ENCODE measurements at regions not wholly inside any gene's neighbourhood (a gene's known extent, or its start where the extent isn't known, plus 50 kb on each side); places are given as distances from the start of the nearest gene placed in this dataset.

- Histone ChIP-seq H3K14ac (ENCODE audit: insufficient read depth, low read length) (no peak overlapping the region), H4K5ac (ENCODE audit: insufficient read length, low read depth, low read length) (no peak overlapping the region), H2AFZ (ENCODE audit: low read length) (no peak overlapping the region), H3K4me1 (ENCODE audit: insufficient read depth, low read length) (no peaks in the 10 kb centered on the region), H3T11ph (ENCODE audit: low read length) (no peak overlapping the region), H3K18ac (ENCODE audit: insufficient read length, low read depth, low read length) (no peak overlapping the region), H2BK15ac (ENCODE audit: low read depth, low read length) (no peak overlapping the region), H4K8ac (replicated peaks; ENCODE audit: insufficient read length, low read depth, low read length) (no peak overlapping the region), H3K4ac (ENCODE audit: low read depth, low read length) (no peak overlapping the region), H4K91ac (ENCODE audit: insufficient read length, low read depth, low read length) (no peak overlapping the region), H3K23ac (ENCODE audit: insufficient read length, low read depth, low read length) (no peak overlapping the region), H3K79me1 (ENCODE audit: insufficient read depth, low read depth, low read length, poor library complexity, severe bottlenecking) (no peaks in the 10 kb centered on the region), H2BK5ac (ENCODE audit: insufficient read length, low read length) (no peak overlapping the region), H2AK5ac (ENCODE audit: insufficient read length, low read length) (no peak overlapping the region), H2BK12ac (ENCODE audit: insufficient read length, low read depth, low read length) (no peak overlapping the region), H3K4me2 (ENCODE audit: insufficient read depth, insufficient read length, low read length) (no peak overlapping the region), H4K20me1 (ENCODE audit: control insufficient read depth, insufficient read depth, insufficient read length) (no peaks in the 10 kb centered on the region), H3K9ac (ENCODE audit: extremely low read depth, insufficient read length, low read length) (no peak overlapping the region), H3K27ac (ENCODE audit: insufficient read length, low read depth, low read length) (no peak overlapping the region), H3K9me3 (ENCODE audit: control insufficient read depth, low read depth, low read length) (no peaks in the 10 kb centered on the region), H2BK20ac (ENCODE audit: low read depth, low read length, poor library complexity, severe bottlenecking) (no peak overlapping the region), H3K79me2 (ENCODE audit: insufficient read depth, low read length) (no peaks in the 10 kb centered on the region), H3K56ac (ENCODE audit: insufficient read length, low read depth, low read length) (no peak overlapping the region), H3K23me2 (ENCODE audit: insufficient read length, low read depth, low read length, poor library complexity, severe bottlenecking) (no peaks in the 10 kb centered on the region), H3K27me3 (ENCODE audit: insufficient read depth, low read length) (no peaks in the 10 kb centered on the region), H2BK120ac (ENCODE audit: low read depth, low read length, poor library complexity, severe bottlenecking) (no peak overlapping the region)
- TF ChIP-seq CTCF (conservative IDR thresholded peaks at IDR 0.05): no peak
- no CpG with 5 or more reads among the region's 2 CpGs for WGBS (ENCODE audit: extremely low coverage, insufficient read length, low lambda C conversion rate)
- H3K27ac Mint-ChIP-seq: no peak overlapping the region
- no peaks in the 10 kb centered on the region for H3K27me3 Mint-ChIP-seq (ENCODE audit: low read depth)
- no peak for DNase-seq
- H3K9me3 Mint-ChIP-seq: peaks cover 14 to 24% of the 10 kb centered on the region in 2 experiments
- H3K4me1 Mint-ChIP-seq: no peaks in the 10 kb centered on the region
- H3K4me3 Mint-ChIP-seq: no peak overlapping the region
- peaks cover 13 to 21% (median 20%) of the 10 kb centered on the region in 3 experiments for H3K36me3 Mint-ChIP-seq (ENCODE audit: insufficient read depth in 1 of 3, low read depth in 3 of 3)
Observed at GRCh38 chr1:238764779-238765178, 621.6 kb upstream of the CHRM3 start.
